H1 (cell line): ENCODE measurements at regions not wholly inside any gene's neighbourhood (a gene's known extent, or its start where the extent isn't known, plus 50 kb on each side); places are given as distances from the start of the nearest gene placed in this dataset.

Experiments used
- CTCF ChIA-PET: fragments of 300-600 bp; sonication (Branson Sonifier 250); formaldehyde crosslinking; loops from one replicate; lab custom pipeline; 2021; ENCODE audit not compliant: partially characterized antibody; lab: Charles Lee
- POLR2A ChIA-PET: fragments of 300-600 bp; sonication (Branson Sonifier 250); formaldehyde crosslinking; loops from one replicate; lab custom pipeline; 2021; ENCODE audit warnings: inconsistent platforms; ENCODE audit not compliant: partially characterized antibody; lab: Charles Lee
- DNase-seq, 2 experiments: peaks; one replicate each; pipeline versions ENCODE4 v3.0.0 to v3.0.0-alpha.2; 2010 to 2022; ENCODE audit warnings: low spot score in 2 of 2, low read depth in 1 of 2, mixed read lengths in 1 of 2
- FAIRE-seq: peaks from 2 replicates; lab custom pipeline; 2011; peaks lifted over from hg19 to GRCh38; lab: Jason Lieb, UNC
- H2AFZ ChIP-seq: 2 replicates; pipeline ENCODE4 v1.8.1; 2012; ENCODE audit warnings: low read length, inconsistent platforms
- H2AK5ac ChIP-seq: 2 replicates; pipeline ENCODE4 v1.6.1; 2013; ENCODE audit warnings: low read depth, low read length
- H2BK120ac ChIP-seq: replicated peaks from 2 replicates; pipeline ENCODE3; 2013; ENCODE audit warnings: low read depth, low read length, inconsistent platforms
- H2BK12ac ChIP-seq: 2 replicates; pipeline ENCODE4 v1.6.1; 2013; ENCODE audit warnings: low read depth, low read length
- H2BK15ac ChIP-seq: 2 replicates; pipeline ENCODE4 v1.6.1; 2013; ENCODE audit warnings: low read length
- H2BK20ac ChIP-seq: 2 replicates; pipeline ENCODE4 v1.6.1; 2013; ENCODE audit warnings: low read length
- H2BK5ac ChIP-seq: 2 replicates; pipeline ENCODE4 v1.6.1; 2013; ENCODE audit warnings: low read depth, low read length
- H3K14ac ChIP-seq: 2 replicates; pipeline ENCODE4 v1.6.1; 2013; ENCODE audit warnings: inconsistent platforms; ENCODE audit not compliant: insufficient read length
- H3K18ac ChIP-seq: 2 replicates; pipeline ENCODE4 v1.6.1; 2013; ENCODE audit warnings: low read length; ENCODE audit errors: extremely low read depth
- H3K23ac ChIP-seq: 2 replicates; pipeline ENCODE4 v1.6.1; 2013; ENCODE audit warnings: inconsistent platforms; ENCODE audit not compliant: insufficient read length
- H3K23me2 ChIP-seq: 2 replicates; pipeline ENCODE4 v1.6.1; 2013; ENCODE audit warnings: low read depth, low read length
- H3K27ac ChIP-seq: 2 replicates; pipeline ENCODE4 v1.6.1; 2011; ENCODE audit warnings: low read depth, low read length, inconsistent platforms
- H3K27me3 ChIP-seq, 4 experiments: replicated peaks in 1 of 4; 1 replicate in 1 of 4; 2 replicates in 3 of 4; pipeline versions ENCODE4 v1.6.1 to v1.8.1; 2011 to 2013; ENCODE audit warnings: low read length in 3 of 4, mild to moderate bottlenecking in 3 of 4, inconsistent platforms in 2 of 4, mixed read lengths in 2 of 4, moderate library complexity in 1 of 4; ENCODE audit not compliant: control insufficient read depth in 3 of 4, insufficient read depth in 3 of 4; ENCODE audit errors: extremely low read depth in 1 of 4
- H3K36me3 ChIP-seq, 4 experiments: 2 replicates each; pipeline versions ENCODE4 v1.6.1 to v1.8.1; 2011 to 2013; ENCODE audit warnings: mild to moderate bottlenecking in 4 of 4, low read length in 3 of 4, moderate library complexity in 2 of 4, control low read depth in 1 of 4, inconsistent platforms in 1 of 4; ENCODE audit not compliant: insufficient read depth in 4 of 4, control insufficient read depth in 2 of 4
- H3K4ac ChIP-seq: replicated peaks from 2 replicates; pipeline ENCODE3; 2013; ENCODE audit warnings: low read length, low read depth, mixed read lengths, inconsistent platforms; ENCODE audit not compliant: insufficient read length
- H3K4me1 ChIP-seq, 4 experiments: replicated peaks in 1 of 4; 1 replicate in 1 of 4; 2 replicates in 3 of 4; pipeline versions ENCODE4 v1.6.1 to v1.8.1; 2011 to 2013; ENCODE audit warnings: low read length in 3 of 4, inconsistent platforms in 2 of 4, mixed read lengths in 1 of 4; ENCODE audit not compliant: insufficient read depth in 4 of 4, control insufficient read depth in 3 of 4
- H3K4me2 ChIP-seq, 2 experiments: 2 replicates each; pipeline versions ENCODE4 v1.6.1 to v1.8.1; 2011 to 2013; ENCODE audit warnings: low read depth in 2 of 2, low read length in 2 of 2, control low read depth in 1 of 2, inconsistent platforms in 1 of 2, mild to moderate bottlenecking in 1 of 2; ENCODE audit not compliant: insufficient read depth in 1 of 2
- H3K4me3 ChIP-seq, 4 experiments: fragments of 200-600, 300-600 bp in 1 of 4; sonication (generic), shearing (Covaris generic), sonication (Bioruptor Twin) in 1 of 4; 2 replicates each; pipeline versions ENCODE4 v1.5.1 to v1.8.1; 2011 to 2016; ENCODE audit warnings: low read length in 4 of 4, low read depth in 3 of 4, control low read depth in 2 of 4, inconsistent platforms in 2 of 4, mild to moderate bottlenecking in 2 of 4, mixed read lengths in 1 of 4, moderate library complexity in 1 of 4; ENCODE audit not compliant: insufficient read depth in 2 of 4; ENCODE audit errors: extremely low read depth in 1 of 4
- H3K56ac ChIP-seq: replicated peaks from 2 replicates; pipeline ENCODE3; 2013; ENCODE audit warnings: low read depth, mild to moderate bottlenecking, mixed read lengths, low read length, inconsistent platforms; ENCODE audit not compliant: insufficient read length
- H3K79me1 ChIP-seq: 2 replicates; pipeline ENCODE4 v1.6.1; 2013; ENCODE audit warnings: low read depth, low read length, control low read depth
- H3K79me2 ChIP-seq, 2 experiments: 2 replicates each; pipeline versions ENCODE4 v1.6.1 to v1.8.1; 2012 to 2013; ENCODE audit warnings: low read length in 2 of 2, mild to moderate bottlenecking in 2 of 2, inconsistent platforms in 1 of 2; ENCODE audit not compliant: insufficient read depth in 2 of 2, control insufficient read depth in 1 of 2
- H3K9ac ChIP-seq, 4 experiments: replicated peaks in 1 of 4; 1 replicate in 1 of 4; 2 replicates in 3 of 4; pipeline versions ENCODE4 v1.6.1 to v1.8.1; 2011 to 2013; ENCODE audit warnings: low read depth in 3 of 4, low read length in 3 of 4, control low read depth in 2 of 4, mild to moderate bottlenecking in 2 of 4, moderate library complexity in 2 of 4, inconsistent platforms in 1 of 4; ENCODE audit errors: extremely low read depth in 1 of 4
- H3K9me3 ChIP-seq, 2 experiments: 2 replicates each; pipeline versions ENCODE4 v1.6.1 to v1.8.1; 2012 to 2013; ENCODE audit warnings: mild to moderate bottlenecking in 2 of 2, moderate library complexity in 2 of 2, control low read depth in 1 of 2, inconsistent platforms in 1 of 2, low read depth in 1 of 2, low read length in 1 of 2, mixed read lengths in 1 of 2; ENCODE audit not compliant: insufficient read depth in 2 of 2
- H4K20me1 ChIP-seq, 2 experiments: replicated peaks in 1 of 2; 2 replicates each; pipeline versions ENCODE3 to v1.8.1; 2011 to 2013; ENCODE audit warnings: inconsistent platforms in 2 of 2, low read length in 2 of 2, mild to moderate bottlenecking in 1 of 2; ENCODE audit not compliant: insufficient read depth in 2 of 2, control insufficient read depth in 1 of 2
- H4K5ac ChIP-seq: 2 replicates; pipeline ENCODE4 v1.6.1; 2013; ENCODE audit warnings: low read length, low read depth, mixed read lengths, inconsistent platforms; ENCODE audit not compliant: insufficient read length
- H4K8ac ChIP-seq: 2 replicates; pipeline ENCODE4 v1.8.0; 2013; ENCODE audit warnings: mild to moderate bottlenecking, moderate library complexity, low read length, inconsistent platforms; ENCODE audit not compliant: insufficient read depth; ENCODE audit errors: extremely low read depth
- H4K91ac ChIP-seq: replicated peaks from 2 replicates; pipeline ENCODE3; 2013; ENCODE audit warnings: low read length, mixed read lengths, inconsistent platforms; ENCODE audit not compliant: insufficient read length
- ATF2 ChIP-seq: IDR thresholded peaks from 2 replicates; pipeline ENCODE4 v1.6.1; 2012; ENCODE audit warnings: low read length, inconsistent platforms
- BCL11A ChIP-seq, 2 experiments: IDR thresholded peaks; one replicate each; pipeline ENCODE4 v1.6.1; 2011; ENCODE audit warnings: low read depth in 2 of 2, low read length in 2 of 2, mild to moderate bottlenecking in 2 of 2
- CEBPB ChIP-seq: IDR thresholded peaks from 2 replicates; pipeline ENCODE4 v1.6.1; 2012; ENCODE audit warnings: low read depth, low read length
- CTCF ChIP-seq, 3 experiments: IDR thresholded peaks; 1 replicate in 2 of 3; 2 replicates in 1 of 3; pipeline versions ENCODE4 v1.5.1 to v1.6.1; 2011; ENCODE audit warnings: low read length in 3 of 3, mild to moderate bottlenecking in 3 of 3, inconsistent platforms in 2 of 3, low read depth in 1 of 3, moderate library complexity in 1 of 3; ENCODE audit not compliant: insufficient read depth in 1 of 3; ENCODE audit errors: control extremely low read depth in 1 of 3
- EZH2 ChIP-seq: fragments of 200-600 bp; sonication (generic); IDR thresholded peaks from 2 replicates; pipeline ENCODE4 v1.7.1; 2012; ENCODE audit warnings: low read depth, mild to moderate bottlenecking, moderate library complexity, low read length, inconsistent platforms; ENCODE audit not compliant: severe bottlenecking
- JUN ChIP-seq: IDR thresholded peaks from 2 replicates; pipeline ENCODE4 v1.6.1; 2011; ENCODE audit warnings: low read depth, mild to moderate bottlenecking, improper control_type of control experiment, low read length
- WGBS, 2 experiments: shearing (Covaris generic) in 1 of 2; methylation state at CpG; one replicate each; pipeline versions ENCODE4 v1.1.6 to v1.1.7; 2013 to 2015; ENCODE audit warnings: low lambda C conversion rate in 2 of 2, mixed read lengths in 2 of 2, inconsistent platforms in 1 of 2, low coverage in 1 of 2, missing lambda C conversion rate in 1 of 2; ENCODE audit not compliant: insufficient replicate concordance in 2 of 2, insufficient coverage in 1 of 2, insufficient read length in 1 of 2; ENCODE audit errors: extremely low coverage in 1 of 2, missing lambda C conversion rate in 1 of 2; 5-methylcytosine and 5-hydroxymethylcytosine counted together

- no peaks in the 10 kb centered on the region for H3K79me2 ChIP-seq
- TF ChIP-seq JUN, result no peak
- no peak for TF ChIP-seq BCL11A (IDR thresholded peaks at IDR 0.05; ENCODE audit: low read depth in 2 of 2, low read length in 2 of 2)
- TF ChIP-seq CEBPB, result no peak
- TF ChIP-seq ATF2, result no peak
- TF ChIP-seq CTCF (IDR thresholded peaks at IDR 0.05; ENCODE audit: control extremely low read depth in 1 of 3, insufficient read depth in 1 of 3, low read depth in 1 of 3, low read length in 3 of 3), result no peak
- TF ChIP-seq EZH2, result no peak
Observed at GRCh38 chr22:45105281-45105702, 58.4 kb upstream of the NUP50 start.

More at GRCh38 chr22:45105281-45105702, 58.4 kb upstream of the NUP50 start:
- WGBS, 2 experiments, result 84% methylated on average over 10 of the region's 10 CpGs; no CpG with 5 or more reads in 1 of the 2 experiments
- no peak overlapping the region; the same call in 1 of the 2 replicates for H2BK15ac ChIP-seq
- ChIA-PET CTCF (interaction anchor here (1.1 kb wide), 1 partner anchor 97 kb away, joined by 3 read pairs; no protein-coding TSS in a partner anchor), POLR2A (no interaction called here)
- no peak overlapping the region for H2AFZ ChIP-seq
- H3K4me1 ChIP-seq, result no peaks in the 10 kb centered on the region
- peak overlapping the region; percentile 11; the same call in 1 of the 2 replicates for H2BK12ac ChIP-seq
- H3K4me2 ChIP-seq, result no peak overlapping the region
- FAIRE-seq, result no peak
- H2BK5ac ChIP-seq, result no peak overlapping the region
- no peak overlapping the region for H3K23ac ChIP-seq
- H3K79me1 ChIP-seq, result no peaks in the 10 kb centered on the region
- H3K56ac ChIP-seq, result no peak overlapping the region
- H3K36me3 ChIP-seq, result no peaks in the 10 kb centered on the region
- no peak overlapping the region for H3K27ac ChIP-seq
- no peak overlapping the region for H4K8ac ChIP-seq
- no peak overlapping the region for H4K5ac ChIP-seq
- H3K27me3 ChIP-seq, result peaks cover 0 to 1% (median 0%) of the 10 kb centered on the region in 4 experiments; a peak in 1 of 7 replicates
- no peak overlapping the region for H4K91ac ChIP-seq
- H2BK20ac ChIP-seq, result no peak overlapping the region
- no peaks in the 10 kb centered on the region for H4K20me1 ChIP-seq
- H3K18ac ChIP-seq, result no peak overlapping the region
- H3K4ac ChIP-seq, result no peak overlapping the region
- no peak overlapping the region for H2BK120ac ChIP-seq
- no peak overlapping the region for H3K4me3 ChIP-seq
- no peaks in the 10 kb centered on the region for H3K9me3 ChIP-seq
- DNase-seq, result no peak
- H3K9ac ChIP-seq, result no peak overlapping the region
- H3K23me2 ChIP-seq, result no peaks in the 10 kb centered on the region
- no peak overlapping the region for H3K14ac ChIP-seq
- H2AK5ac ChIP-seq, result no peak overlapping the region
